GM12878 (cell line): ENCODE measurements at regions not wholly inside any gene's neighbourhood (a gene's known extent, or its start where the extent isn't known, plus 50 kb on each side); places are given as distances from the start of the nearest gene placed in this dataset.

Experiments used
- ATAC-seq: fragments of 200-7000 bp; cut with Tn5 transposase; 3 replicates; pipeline ENCODE4 v1.9.1; 2020; ENCODE audit warnings: mild to moderate bottlenecking, moderate library complexity
- BruUV-seq: library from RNA; stranded (reverse); fragments of 400-500 nt; replicated peaks from 2 replicates; lab custom pipeline; 2021; lab: Mats Ljungman, UMichigan
- CTCF ChIA-PET: fragments of 300-600 bp; sonication (Branson Sonifier 250); formaldehyde crosslinking; extraction: SDS; loops from one replicate; lab custom pipeline; 2021; ENCODE audit warnings: inconsistent platforms; lab: Yijun Ruan, JAX
- POLR2A ChIA-PET: fragments of 350-600 bp; formaldehyde crosslinking; extraction: SDS; loops from one replicate; lab custom pipeline; 2021; ENCODE audit warnings: inconsistent platforms; lab: Charles Lee
- RAD21 ChIA-PET: fragments of 300-600 bp; sonication (Branson Sonifier 250); formaldehyde crosslinking; loops from one replicate; lab custom pipeline; 2023; ENCODE audit warnings: antibody characterized with exemption; ENCODE audit not compliant: unreplicated experiment; lab: Charles Lee
- SMC1A ChIA-PET: fragments of 300-600 bp; sonication (Branson Sonifier 250); formaldehyde crosslinking; loops from one replicate; lab custom pipeline; 2023; ENCODE audit not compliant: unreplicated experiment, uncharacterized antibody; lab: Charles Lee
- DNase-seq: peaks from one replicate; pipeline ENCODE4 v3.0.0-alpha.2; 2011; ENCODE audit warnings: low read depth, low spot score
- FAIRE-seq: peaks from 3 replicates; lab custom pipeline; 2011; peaks lifted over from hg19 to GRCh38; lab: Jason Lieb, UNC
- H2AFZ ChIP-seq: 2 replicates; pipeline ENCODE4 v1.6.0; 2011; ENCODE audit warnings: low read depth, low read length, control low read depth; ENCODE audit not compliant: control insufficient read depth
- H3K27ac ChIP-seq: 2 replicates; pipeline ENCODE4 v1.5.1; 2011; ENCODE audit warnings: control low read depth; ENCODE audit not compliant: control insufficient read depth, insufficient read depth
- H3K27me3 ChIP-seq, 2 experiments: replicated peaks in 1 of 2; 2 replicates each; pipeline versions ENCODE4 v1.6.0 to v1.6.1; 2011; ENCODE audit warnings: low read length in 1 of 2; ENCODE audit not compliant: control insufficient read depth in 2 of 2, insufficient read depth in 2 of 2
- H3K36me3 ChIP-seq, 2 experiments: 2 replicates each; pipeline ENCODE4 v1.5.1; 2011; ENCODE audit warnings: low read length in 1 of 2; ENCODE audit not compliant: control insufficient read depth in 2 of 2, insufficient read depth in 2 of 2
- H3K4me1 ChIP-seq: 2 replicates; pipeline ENCODE4 v1.6.1; 2011; ENCODE audit warnings: mild to moderate bottlenecking, low read length, moderate library complexity, mixed read lengths; ENCODE audit not compliant: control insufficient read depth, insufficient read depth
- H3K4me2 ChIP-seq: 2 replicates; pipeline ENCODE4 v1.6.0; 2011; ENCODE audit warnings: control low read depth; ENCODE audit not compliant: control insufficient read depth, insufficient read depth
- H3K4me3 ChIP-seq: fragments of 200-600 bp; sonication (generic); 2 replicates; pipeline ENCODE4 v1.5.1; 2016
- H3K79me2 ChIP-seq: 2 replicates; pipeline ENCODE4 v1.6.0; 2011; ENCODE audit warnings: low read length; ENCODE audit not compliant: control insufficient read depth, insufficient read depth
- H3K9ac ChIP-seq: 2 replicates; pipeline ENCODE4 v1.8.0; 2011; ENCODE audit warnings: low read length, control low read depth, mixed read lengths; ENCODE audit not compliant: control insufficient read depth, insufficient read depth
- H3K9me3 ChIP-seq: replicated peaks from 3 replicates; pipeline ENCODE4 v1.5.1; 2011; ENCODE audit warnings: mild to moderate bottlenecking, low read length; ENCODE audit not compliant: control insufficient read depth, insufficient read depth
- H4K20me1 ChIP-seq: 2 replicates; pipeline ENCODE4 v1.6.0; 2011; ENCODE audit not compliant: control insufficient read depth, insufficient read depth
- CHD2 ChIP-seq: IDR thresholded peaks from 2 replicates; pipeline ENCODE4 v1.6.1; 2011; ENCODE audit warnings: low read depth, low read length, improper control_type of control experiment, borderline replicate concordance
- E4F1 ChIP-seq: fragments of 450-650 bp; IDR thresholded peaks from 2 replicates; pipeline ENCODE4 v1.6.1; 2018; ENCODE audit warnings: borderline replicate concordance, mild to moderate bottlenecking; ENCODE audit not compliant: partially characterized antibody
- EED ChIP-seq: sonication (generic); IDR thresholded peaks from 2 replicates; pipeline ENCODE4 v1.6.1; 2016; ENCODE audit warnings: antibody characterized with exemption, low read depth
- GATAD2B ChIP-seq: fragments of 450-650 bp; conservative IDR thresholded peaks from 2 replicates; pipeline ENCODE4 v1.6.1; 2017; ENCODE audit warnings: low read depth, mild to moderate bottlenecking, moderate library complexity
- MYB ChIP-seq: fragments of 150-350 bp; IDR thresholded peaks from 2 replicates; pipeline ENCODE4 v1.6.1; 2014; ENCODE audit warnings: mild to moderate bottlenecking, low read depth, low read length, borderline replicate concordance
- NR2F1 ChIP-seq: fragments of 450-650 bp; conservative IDR thresholded peaks from 2 replicates; pipeline ENCODE4 v1.6.1; 2017; ENCODE audit warnings: mild to moderate bottlenecking
- RBBP5 ChIP-seq: fragments of 200-600 bp; sonication (generic); conservative IDR thresholded peaks from 2 replicates; pipeline ENCODE4 v1.6.1; 2016
- SMARCA5 ChIP-seq: fragments of 450-650 bp; IDR thresholded peaks from 2 replicates; pipeline ENCODE4 v1.6.1; 2017; ENCODE audit warnings: mild to moderate bottlenecking
- SPI1 ChIP-seq: IDR thresholded peaks from 2 replicates; pipeline ENCODE4 v1.6.1; 2011; ENCODE audit warnings: low read depth, mild to moderate bottlenecking, low read length, moderate library complexity, borderline replicate concordance; ENCODE audit not compliant: insufficient read depth
- YBX1 ChIP-seq: fragments of 450-650 bp; IDR thresholded peaks from 2 replicates; pipeline ENCODE4 v1.6.1; 2016; ENCODE audit warnings: antibody characterized with exemption
- ZBED1 ChIP-seq: IDR thresholded peaks from 2 replicates; pipeline ENCODE4 v1.6.1; 2016; ENCODE audit warnings: borderline replicate concordance
- WGBS: methylation state at CpG from one replicate; pipeline ENCODE4 v1.1.6; 2016; ENCODE audit warnings: low lambda C conversion rate; ENCODE audit not compliant: insufficient replicate concordance, insufficient coverage; ENCODE audit errors: missing lambda C conversion rate; 5-methylcytosine and 5-hydroxymethylcytosine counted together
- in situ Hi-C: fragments of 300-500 bp; cut with MboI; formaldehyde crosslinking; loops from 9 replicates; pipeline ENCODE4 v1.14.3; 2018; ENCODE audit warnings: mixed read lengths
- intact Hi-C: fragments of 100-400 bp; cut with micrococcal nuclease; formaldehyde crosslinking; loops from one replicate; pipeline ENCODE4 v1.14.2; 2022; ENCODE audit not compliant: unreplicated experiment
- TF ChIP-seq, protein P1 (sequence below): fragments of 450-650 bp; IDR thresholded peaks from 2 replicates; pipeline ENCODE4 v1.6.1; 2017; ENCODE audit warnings: antibody characterized with exemption, mild to moderate bottlenecking, moderate library complexity
- TF ChIP-seq, protein P2 (sequence below): IDR thresholded peaks from 2 replicates; pipeline ENCODE4 v1.6.1; 2012; ENCODE audit warnings: low read depth, low read length, improper control_type of control experiment
- TF ChIP-seq, protein P3 (sequence below): fragments of 150-350 bp; IDR thresholded peaks from 2 replicates; pipeline ENCODE4 v1.6.1; 2016; ENCODE audit warnings: low read depth, low read length

DNA sequence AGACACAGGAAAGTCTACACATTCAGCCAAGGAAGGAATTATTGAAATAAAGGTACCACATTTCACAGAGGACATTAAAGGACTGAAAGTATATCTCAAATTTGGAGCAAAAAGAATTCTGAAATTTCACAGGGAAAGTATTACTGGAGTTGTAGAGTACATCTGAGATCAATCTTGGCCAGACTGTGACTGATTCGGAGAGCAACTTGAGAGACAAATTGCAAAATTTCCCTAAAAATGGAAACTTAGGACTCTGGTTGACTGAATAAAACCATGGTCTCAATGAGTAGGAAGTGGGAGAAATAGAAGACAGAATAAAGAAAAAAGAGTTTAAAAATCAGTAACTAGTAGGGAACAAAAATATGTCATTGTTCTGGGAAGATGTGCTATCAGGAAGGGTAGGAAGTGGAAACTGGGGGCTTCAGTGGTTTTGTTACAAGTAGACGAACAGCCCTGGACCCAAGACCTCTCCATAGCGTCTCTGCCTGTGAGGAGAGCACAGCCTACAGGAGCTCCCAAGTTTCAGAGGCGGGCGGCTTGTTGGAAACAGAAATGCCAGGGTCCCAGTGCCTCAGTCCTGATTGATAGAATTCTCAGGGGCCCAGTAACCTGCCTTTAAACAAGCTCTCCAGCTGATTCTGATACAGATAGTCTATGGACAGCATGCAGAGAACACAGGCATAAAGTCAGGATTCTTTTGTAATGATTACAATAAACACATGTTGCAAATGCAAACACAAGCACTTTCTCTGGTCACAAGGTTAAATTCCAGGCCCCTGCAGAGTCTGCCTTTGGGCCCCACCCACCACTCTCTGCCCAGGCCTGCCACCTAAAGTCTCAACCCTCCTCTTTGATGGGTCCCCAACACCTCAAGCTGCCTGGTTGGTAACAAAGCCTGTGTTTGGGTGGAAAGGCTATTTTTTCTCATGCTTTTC lies 63.1 kb downstream of the BBS10 start:
- RAD21 ChIA-PET = no interaction called here
- ATAC-seq (no peak), DNase-seq (no peak), FAIRE-seq (no peak)
- H4K20me1 ChIP-seq = no peaks in the 10 kb centered on the region
- intact Hi-C loops (no loop called here), in situ Hi-C loops (no loop called here)
- H3K36me3 ChIP-seq = no peaks in the 10 kb centered on the region
- POLR2A ChIA-PET = no interaction called here
- 43% methylated on average over 5 of the region's 5 CpGs for WGBS
- H3K4me3 ChIP-seq = no peak overlapping the region
- SMC1A ChIA-PET = no interaction called here
- no peaks in the 10 kb centered on the region; a peak in 1 of 4 replicates for H3K27me3 ChIP-seq
- no peaks in the 10 kb centered on the region for H3K79me2 ChIP-seq
- CTCF ChIA-PET = interaction anchor here (1.2 kb wide), 1 partner anchor 171 kb away, joined by 5 read pairs; no protein-coding TSS in a partner anchor
- H2AFZ ChIP-seq = no peak overlapping the region
- BruUV-seq = no TSS peak
- H3K4me1 ChIP-seq = no peaks in the 10 kb centered on the region
- H3K27ac ChIP-seq = no peak overlapping the region
- no peak overlapping the region for H3K9ac ChIP-seq
- no peak overlapping the region for H3K4me2 ChIP-seq
- no peaks in the 10 kb centered on the region for H3K9me3 ChIP-seq
- TF ChIP-seq SMARCA5 (no peak), MYB (no peak), CHD2 (no peak), GATAD2B (no peak), ZBED1 (no peak), RBBP5 (no peak), EED (no peak), SPI1 (no peak), E4F1 (no peak), NR2F1 (no peak), YBX1 (no peak)
- TF ChIP-seq, protein P1, sequence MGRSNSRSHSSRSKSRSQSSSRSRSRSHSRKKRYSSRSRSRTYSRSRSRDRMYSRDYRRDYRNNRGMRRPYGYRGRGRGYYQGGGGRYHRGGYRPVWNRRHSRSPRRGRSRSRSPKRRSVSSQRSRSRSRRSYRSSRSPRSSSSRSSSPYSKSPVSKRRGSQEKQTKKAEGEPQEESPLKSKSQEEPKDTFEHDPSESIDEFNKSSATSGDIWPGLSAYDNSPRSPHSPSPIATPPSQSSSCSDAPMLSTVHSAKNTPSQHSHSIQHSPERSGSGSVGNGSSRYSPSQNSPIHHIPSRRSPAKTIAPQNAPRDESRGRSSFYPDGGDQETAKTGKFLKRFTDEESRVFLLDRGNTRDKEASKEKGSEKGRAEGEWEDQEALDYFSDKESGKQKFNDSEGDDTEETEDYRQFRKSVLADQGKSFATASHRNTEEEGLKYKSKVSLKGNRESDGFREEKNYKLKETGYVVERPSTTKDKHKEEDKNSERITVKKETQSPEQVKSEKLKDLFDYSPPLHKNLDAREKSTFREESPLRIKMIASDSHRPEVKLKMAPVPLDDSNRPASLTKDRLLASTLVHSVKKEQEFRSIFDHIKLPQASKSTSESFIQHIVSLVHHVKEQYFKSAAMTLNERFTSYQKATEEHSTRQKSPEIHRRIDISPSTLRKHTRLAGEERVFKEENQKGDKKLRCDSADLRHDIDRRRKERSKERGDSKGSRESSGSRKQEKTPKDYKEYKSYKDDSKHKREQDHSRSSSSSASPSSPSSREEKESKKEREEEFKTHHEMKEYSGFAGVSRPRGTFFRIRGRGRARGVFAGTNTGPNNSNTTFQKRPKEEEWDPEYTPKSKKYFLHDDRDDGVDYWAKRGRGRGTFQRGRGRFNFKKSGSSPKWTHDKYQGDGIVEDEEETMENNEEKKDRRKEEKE = no peak
- TF ChIP-seq, protein P2, sequence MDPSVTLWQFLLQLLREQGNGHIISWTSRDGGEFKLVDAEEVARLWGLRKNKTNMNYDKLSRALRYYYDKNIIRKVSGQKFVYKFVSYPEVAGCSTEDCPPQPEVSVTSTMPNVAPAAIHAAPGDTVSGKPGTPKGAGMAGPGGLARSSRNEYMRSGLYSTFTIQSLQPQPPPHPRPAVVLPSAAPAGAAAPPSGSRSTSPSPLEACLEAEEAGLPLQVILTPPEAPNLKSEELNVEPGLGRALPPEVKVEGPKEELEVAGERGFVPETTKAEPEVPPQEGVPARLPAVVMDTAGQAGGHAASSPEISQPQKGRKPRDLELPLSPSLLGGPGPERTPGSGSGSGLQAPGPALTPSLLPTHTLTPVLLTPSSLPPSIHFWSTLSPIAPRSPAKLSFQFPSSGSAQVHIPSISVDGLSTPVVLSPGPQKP = no peak
- TF ChIP-seq, protein P3, sequence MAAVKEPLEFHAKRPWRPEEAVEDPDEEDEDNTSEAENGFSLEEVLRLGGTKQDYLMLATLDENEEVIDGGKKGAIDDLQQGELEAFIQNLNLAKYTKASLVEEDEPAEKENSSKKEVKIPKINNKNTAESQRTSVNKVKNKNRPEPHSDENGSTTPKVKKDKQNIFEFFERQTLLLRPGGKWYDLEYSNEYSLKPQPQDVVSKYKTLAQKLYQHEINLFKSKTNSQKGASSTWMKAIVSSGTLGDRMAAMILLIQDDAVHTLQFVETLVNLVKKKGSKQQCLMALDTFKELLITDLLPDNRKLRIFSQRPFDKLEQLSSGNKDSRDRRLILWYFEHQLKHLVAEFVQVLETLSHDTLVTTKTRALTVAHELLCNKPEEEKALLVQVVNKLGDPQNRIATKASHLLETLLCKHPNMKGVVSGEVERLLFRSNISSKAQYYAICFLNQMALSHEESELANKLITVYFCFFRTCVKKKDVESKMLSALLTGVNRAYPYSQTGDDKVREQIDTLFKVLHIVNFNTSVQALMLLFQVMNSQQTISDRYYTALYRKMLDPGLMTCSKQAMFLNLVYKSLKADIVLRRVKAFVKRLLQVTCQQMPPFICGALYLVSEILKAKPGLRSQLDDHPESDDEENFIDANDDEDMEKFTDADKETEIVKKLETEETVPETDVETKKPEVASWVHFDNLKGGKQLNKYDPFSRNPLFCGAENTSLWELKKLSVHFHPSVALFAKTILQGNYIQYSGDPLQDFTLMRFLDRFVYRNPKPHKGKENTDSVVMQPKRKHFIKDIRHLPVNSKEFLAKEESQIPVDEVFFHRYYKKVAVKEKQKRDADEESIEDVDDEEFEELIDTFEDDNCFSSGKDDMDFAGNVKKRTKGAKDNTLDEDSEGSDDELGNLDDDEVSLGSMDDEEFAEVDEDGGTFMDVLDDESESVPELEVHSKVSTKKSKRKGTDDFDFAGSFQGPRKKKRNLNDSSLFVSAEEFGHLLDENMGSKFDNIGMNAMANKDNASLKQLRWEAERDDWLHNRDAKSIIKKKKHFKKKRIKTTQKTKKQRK = no peak
